ENCODE measurements at regions not wholly inside any gene's neighbourhood (a gene's known extent, or its start where the extent isn't known, plus 50 kb on each side); places are given as distances from the start of the nearest gene placed in this dataset.

GRCh38 chr2:162925595-162925994 lies 87.0 kb upstream of the KCNH7 start:
- no peak for DNase-seq (ENCODE audit: low read depth, low spot score)
- peak overlapping the region; percentile 88 for H3K27ac ChIP-seq

DNA sequence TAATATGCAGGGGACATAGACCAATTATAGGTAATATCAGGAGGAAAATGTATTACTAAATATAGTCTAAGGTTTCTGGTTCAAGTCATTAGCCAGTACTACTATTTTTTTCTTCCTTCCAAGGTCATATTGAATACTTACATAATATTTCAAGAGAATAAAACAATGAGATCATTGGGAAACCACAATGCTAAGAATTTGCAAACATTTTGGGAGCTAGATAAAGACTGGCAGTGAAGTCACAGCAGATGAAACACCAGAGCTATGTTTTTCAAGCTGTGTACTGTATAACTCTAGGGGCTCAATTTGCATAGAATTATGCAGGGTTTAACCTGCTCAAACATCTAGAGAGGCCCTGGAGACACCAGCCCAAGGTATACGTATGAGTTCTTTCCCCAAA lies 80.5 kb upstream of the KCNH7 start:
- no peak for DNase-seq (ENCODE audit: low read depth, low spot score)
- no peak overlapping the region for H3K27ac ChIP-seq

- no peak overlapping the region for H3K27ac ChIP-seq
- DNase-seq (ENCODE audit: low read depth, low spot score), result no peak
Measured at GRCh38 chr2:162917626-162918025, 79.1 kb upstream of the KCNH7 start.

GRCh38 chr2:162916286-162916801 lies 77.8 kb upstream of the KCNH7 start:
- no peak overlapping the region for H3K27ac ChIP-seq
- no peak for DNase-seq (ENCODE audit: low read depth, low spot score)

- H3K27ac ChIP-seq, result no peak overlapping the region
- DNase-seq (ENCODE audit: low read depth, low spot score), result no peak
Measured at GRCh38 chr2:162915858-162916257, 77.3 kb upstream of the KCNH7 start.

DNA sequence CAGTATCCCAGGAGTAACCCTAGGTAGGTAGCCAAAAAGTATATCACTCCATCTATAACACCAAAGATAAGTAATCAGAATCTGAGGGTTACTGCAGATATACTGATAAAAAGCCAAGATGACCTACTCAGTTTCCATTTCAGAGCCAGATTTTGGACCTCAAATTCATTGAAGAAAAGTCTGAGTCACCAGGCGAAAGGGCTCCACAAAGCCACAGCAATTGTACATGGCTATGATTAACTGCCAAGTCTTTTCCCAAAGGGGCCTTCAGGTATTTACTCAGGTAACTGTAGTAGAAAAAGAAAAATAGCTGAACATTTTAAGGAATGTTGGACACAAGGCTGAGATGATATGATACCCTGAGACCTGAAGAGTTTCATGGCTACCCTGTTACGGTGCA lies 75.6 kb upstream of the KCNH7 start:
- no peak overlapping the region for H3K27ac ChIP-seq
- no peak for DNase-seq (ENCODE audit: low read depth, low spot score)

DNA sequence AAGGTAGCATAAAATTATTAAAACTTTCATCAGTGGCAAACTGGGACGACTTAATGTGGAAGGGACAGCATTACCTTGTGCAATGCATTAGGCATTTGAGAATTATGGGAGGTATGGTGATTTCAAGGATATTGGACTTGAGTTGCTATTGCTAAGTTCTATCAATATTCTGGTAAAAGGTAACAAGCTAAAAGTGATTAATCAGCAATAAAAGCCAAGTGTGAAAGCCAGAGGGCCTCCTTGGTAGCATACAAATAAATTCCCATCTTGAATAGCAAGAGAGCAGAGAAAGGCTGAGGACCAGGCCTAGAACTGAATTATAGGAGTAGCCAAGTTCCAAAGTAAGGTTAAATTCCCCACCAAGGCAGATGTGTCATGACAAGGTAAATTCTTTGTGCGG lies 74.2 kb upstream of the KCNH7 start:
- DNase-seq (ENCODE audit: low read depth, low spot score), result no peak

DNA sequence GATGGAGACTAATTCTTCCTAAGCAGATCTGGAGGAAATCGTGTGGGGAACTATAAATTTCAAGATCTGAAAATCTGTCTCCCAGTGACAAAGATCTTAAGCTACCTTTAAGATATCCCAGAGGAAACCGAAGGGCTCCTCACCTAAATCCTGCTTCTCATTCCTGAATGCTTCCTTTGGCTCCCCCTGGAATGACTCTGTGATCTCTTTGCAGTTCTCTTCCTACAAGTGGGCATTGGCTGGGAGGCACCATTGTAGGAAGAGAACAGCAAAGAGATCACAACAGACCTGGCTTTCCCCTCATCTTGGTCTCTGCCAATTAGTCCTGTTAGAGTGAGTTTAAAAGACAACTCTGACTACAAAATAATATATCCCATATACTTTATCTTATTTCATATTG lies 70.0 kb upstream of the KCNH7 start:
- DNase-seq (ENCODE audit: low read depth, low spot score), result no peak
- no peak overlapping the region for H3K27ac ChIP-seq

More for the DNA sequence above, 74.2 kb upstream of the KCNH7 start:
- no peak overlapping the region for H3K27ac ChIP-seq

- H3K27ac ChIP-seq, result no peak overlapping the region
- DNase-seq (ENCODE audit: low read depth, low spot score), result peak; percentile 14
Measured at GRCh38 chr2:162890690-162891311, 52.2 kb upstream of the KCNH7 start.

DNA sequence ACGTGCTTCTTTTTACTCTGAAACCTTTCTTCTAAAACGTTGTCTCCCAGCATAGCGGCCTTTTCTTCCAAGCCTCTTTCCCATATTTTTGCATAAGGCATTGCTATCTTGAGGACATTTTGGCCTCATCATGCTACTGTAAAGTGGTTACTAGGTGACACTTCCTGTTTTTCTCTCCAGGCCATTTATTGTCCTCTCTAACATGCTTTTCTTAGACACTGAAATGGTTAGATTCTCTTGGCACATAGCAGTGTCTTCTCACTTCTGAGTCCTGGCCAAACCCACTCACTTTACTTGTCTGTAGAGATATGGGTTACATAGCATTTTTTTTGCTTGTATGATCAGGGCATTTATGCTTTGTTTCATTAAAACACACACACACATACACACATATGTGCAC lies 50.1 kb upstream of the KCNH7 start:
- no peak overlapping the region for H3K27ac ChIP-seq
- DNase-seq (ENCODE audit: low read depth, low spot score), result no peak

All from epithelial cell of prostate (primary cell).